Stimulated activated CD8-positive, alpha-beta memory T cell treated with anti-CD3 and anti-CD28 coated beads, Interleukin-2, amount 100 ng/mL, for 1 hour (primary cell): ENCODE measurements at regions not wholly inside any gene's neighbourhood (a gene's known extent, or its start where the extent isn't known, plus 50 kb on each side); places are given as distances from the start of the nearest gene placed in this dataset.
"Not testable (repeated sequence)": the region's sequence is repeated elsewhere in the genome, so short reads cannot be mapped to it uniquely, and the experiment has no call there.

Experiments
- DNase-seq, 2 donors: peaks; one replicate each; pipeline ENCODE4 v3.0.0-alpha.2; 2020; ENCODE audit warnings: low read depth in 2 of 2

- DNase-seq: no peak
Measured at GRCh38 chr4:104549736-104550135, 55.0 kb upstream of the CXXC4 start.

- no peak for DNase-seq
Measured at GRCh38 chr4:104559502-104559901, 64.8 kb upstream of the CXXC4 start.

GRCh38 chr4:104571341-104571740 lies 76.6 kb upstream of the CXXC4 start:
- no peak for DNase-seq

GRCh38 chr4:104574371-104574770 lies 79.7 kb upstream of the CXXC4 start:
- no peak for DNase-seq

- DNase-seq: no peak
Measured at GRCh38 chr4:104575278-104575677, 80.6 kb upstream of the CXXC4 start.

GRCh38 chr4:104577405-104577804 lies 82.7 kb upstream of the CXXC4 start:
- DNase-seq: no peak

- not testable (repeated sequence) for DNase-seq
Measured at GRCh38 chr4:104581476-104581875, 86.8 kb upstream of the CXXC4 start.

- DNase-seq: not testable (repeated sequence)
Measured at GRCh38 chr4:104582056-104582455, 87.4 kb upstream of the CXXC4 start.

GRCh38 chr4:104589264-104589868 lies 94.7 kb upstream of the CXXC4 start:
- no peak for DNase-seq

- DNase-seq: no peak
Measured at GRCh38 chr4:104591510-104591911, 96.8 kb upstream of the CXXC4 start.

GRCh38 chr4:104592183-104592582 lies 97.5 kb upstream of the CXXC4 start:
- no peak for DNase-seq

GRCh38 chr4:104593019-104593418 lies 98.3 kb upstream of the CXXC4 start:
- DNase-seq: no peak

GRCh38 chr4:104596189-104596588 lies 101.5 kb upstream of the CXXC4 start:
- DNase-seq: no peak

GRCh38 chr4:104615496-104615895 lies 120.8 kb upstream of the CXXC4 start:
- no peak for DNase-seq

- no peak for DNase-seq
Measured at GRCh38 chr4:104615926-104616325, 121.2 kb upstream of the CXXC4 start.

GRCh38 chr4:104616401-104616820 lies 121.7 kb upstream of the CXXC4 start:
- DNase-seq: no peak

- no peak for DNase-seq
Measured at GRCh38 chr4:104625706-104626105, 131.0 kb upstream of the CXXC4 start.

- DNase-seq: no peak
Measured at GRCh38 chr4:104629601-104630000, 134.9 kb upstream of the CXXC4 start.

GRCh38 chr4:104630272-104630671 lies 135.6 kb upstream of the CXXC4 start:
- DNase-seq: no peak

- no peak for DNase-seq
Measured at GRCh38 chr4:104631000-104631399, 136.3 kb upstream of the CXXC4 start.

- DNase-seq: no peak
Measured at GRCh38 chr4:104641418-104641817, 146.7 kb upstream of the CXXC4 start.

GRCh38 chr4:104642521-104642920 lies 147.8 kb upstream of the CXXC4 start:
- DNase-seq: no peak

- DNase-seq: no peak
Measured at GRCh38 chr4:104643805-104644204, 149.1 kb upstream of the CXXC4 start.

GRCh38 chr4:104649631-104650030 lies 154.9 kb upstream of the CXXC4 start:
- DNase-seq: no peak
